SK-N-SH treated with all-trans-retinoic acid at 6 μM for 48 hours (cell line): ENCODE measurements at regions not wholly inside any gene's neighbourhood (a gene's known extent, or its start where the extent isn't known, plus 50 kb on each side); places are given as distances from the start of the nearest gene placed in this dataset.

Source experiments
- PATZ1 ChIP-seq: fragments of 250-450 bp; sonication (Bioruptor Pico); IDR thresholded peaks from 2 replicates; pipeline ENCODE4 v1.8.0; 2020; ENCODE audit warnings: mild to moderate bottlenecking, moderate library complexity, borderline replicate concordance
- POU6F1 ChIP-seq: fragments of 250-450 bp; sonication (Bioruptor Pico); IDR thresholded peaks from 2 replicates; pipeline ENCODE4 v1.8.0; 2021; ENCODE audit warnings: low read depth, mild to moderate bottlenecking, moderate library complexity, borderline replicate concordance
- RARB ChIP-seq: fragments of 250-450 bp; sonication (Bioruptor Pico); IDR thresholded peaks from 2 replicates; pipeline ENCODE4 v1.8.0; 2021; ENCODE audit warnings: mild to moderate bottlenecking, moderate library complexity
- TOX ChIP-seq: fragments of 250-450 bp; sonication (Bioruptor Pico); IDR thresholded peaks from 2 replicates; pipeline ENCODE4 v1.8.0; 2021; ENCODE audit warnings: mild to moderate bottlenecking, moderate library complexity, borderline replicate concordance
- ZNF70 ChIP-seq: fragments of 450-650 bp; formaldehyde crosslinking; IDR thresholded peaks from 2 replicates; pipeline ENCODE4 v1.5.0; 2020; ENCODE audit warnings: mild to moderate bottlenecking, moderate library complexity
- ZNF8 ChIP-seq: fragments of 450-650 bp; formaldehyde crosslinking; IDR thresholded peaks from 2 replicates; pipeline ENCODE4 v1.5.0; 2020; ENCODE audit warnings: mild to moderate bottlenecking, moderate library complexity

GRCh38 chr2:180735799-180736198 is 244.6 kb upstream of the UBE2E3 start:
- TF ChIP-seq RARB (CRISPR knock-in tag) (no peak), PATZ1 (CRISPR knock-in tag) (no peak), ZNF70 (CRISPR knock-in tag) (no peak), TOX (CRISPR knock-in tag) (no peak), ZNF8 (CRISPR knock-in tag) (no peak), POU6F1 (no peak)
